GM04503 (cell line): ENCODE measurements at regions not wholly inside any gene's neighbourhood (a gene's known extent, or its start where the extent isn't known, plus 50 kb on each side); places are given as distances from the start of the nearest gene placed in this dataset.

Experiments used
- DNase-seq: peaks from one replicate; pipeline ENCODE4 v3.0.0-alpha.2; 2012; ENCODE audit warnings: low read depth

DNA sequence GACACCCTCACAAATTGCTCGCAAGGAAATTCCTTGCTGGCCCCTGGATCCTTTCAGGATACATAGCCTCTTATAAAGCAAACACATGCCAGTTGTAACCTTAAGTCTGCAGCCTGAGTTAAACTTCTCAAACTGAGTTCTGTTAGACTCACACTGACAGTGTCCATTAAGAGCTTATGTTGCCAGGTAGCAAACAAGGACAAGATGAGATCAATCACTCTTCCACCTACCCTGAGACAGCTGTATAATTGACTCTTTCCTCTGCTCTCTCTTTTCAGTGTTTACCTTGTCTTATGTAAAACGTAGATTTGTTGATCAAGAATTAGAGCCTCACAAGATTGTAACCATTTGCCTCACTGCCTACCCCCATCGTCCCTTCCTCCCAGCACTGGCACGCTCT, 359.8 kb downstream of the EPM2A start:
- no peak for DNase-seq

- no peak for DNase-seq
Measured at GRCh38 chr6:145380186-145380585, 355.1 kb downstream of the EPM2A start.

DNA sequence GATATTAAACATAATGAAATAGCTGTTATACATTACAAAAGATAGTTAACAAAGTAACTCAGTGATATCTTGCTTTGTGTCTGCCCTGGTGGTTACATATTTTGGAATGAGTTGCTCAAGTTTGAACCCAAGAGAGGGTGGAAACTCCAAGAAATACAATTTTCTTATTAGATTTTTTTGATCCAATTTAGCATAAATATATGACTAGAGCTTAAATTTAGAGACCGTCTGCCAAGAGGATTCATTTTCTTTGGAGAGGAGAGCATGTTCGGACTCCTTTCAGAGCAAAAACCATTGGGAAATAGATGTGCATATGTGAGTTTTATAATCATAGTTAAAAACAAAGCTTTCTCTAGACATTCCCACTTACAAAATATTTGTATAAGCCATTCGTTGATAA, 353.4 kb downstream of the EPM2A start:
- no peak for DNase-seq

- no peak for DNase-seq
Measured at GRCh38 chr6:145383428-145383827, 351.9 kb downstream of the EPM2A start.

GRCh38 chr6:145384503-145384902, 350.8 kb downstream of the EPM2A start:
- no peak for DNase-seq

GRCh38 chr6:145396499-145396898, 338.8 kb downstream of the EPM2A start:
- DNase-seq = no peak

GRCh38 chr6:145400508-145400907, 334.8 kb downstream of the EPM2A start:
- no peak for DNase-seq

GRCh38 chr6:145405006-145405551, 330.2 kb downstream of the EPM2A start:
- no peak for DNase-seq

- no peak for DNase-seq
Measured at GRCh38 chr6:145406783-145407182, 328.5 kb downstream of the EPM2A start.

DNA sequence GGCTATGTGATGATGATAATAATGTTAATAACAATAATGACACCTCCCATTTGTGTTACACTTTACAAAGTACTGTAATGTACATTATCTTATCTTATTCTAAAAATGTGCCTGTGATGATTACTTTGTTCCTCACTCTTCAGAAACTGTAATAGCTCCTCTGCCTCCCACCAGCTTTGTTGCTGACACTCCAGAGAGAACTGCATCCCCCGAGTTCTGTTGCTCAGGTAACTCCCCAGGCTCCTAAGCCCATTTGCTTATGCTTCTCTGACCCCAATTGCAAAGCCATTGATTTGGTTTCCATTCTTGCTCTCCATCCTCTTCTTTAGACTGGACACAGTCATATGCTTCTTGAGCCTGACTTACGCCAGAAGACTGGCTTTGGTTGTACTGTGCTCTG, 319.7 kb downstream of the EPM2A start:
- DNase-seq = no peak

DNA sequence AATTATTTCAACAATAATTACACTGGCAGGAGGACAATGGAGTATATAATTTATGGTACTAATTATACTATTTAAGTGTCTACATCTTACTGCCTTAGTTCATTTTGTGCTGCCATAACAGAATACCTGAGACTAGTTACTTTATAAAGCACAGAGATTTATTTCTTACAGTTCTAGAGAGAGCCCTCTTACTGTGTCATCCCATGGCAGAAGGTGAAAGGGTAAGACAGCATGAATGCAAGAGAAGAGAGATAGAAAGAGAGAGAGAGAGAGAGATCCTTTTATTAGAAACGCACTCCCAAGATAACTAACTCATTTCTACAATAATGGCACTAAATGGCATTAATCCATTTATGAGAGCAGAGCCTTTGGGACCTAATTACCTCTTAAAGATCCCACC, 314.7 kb downstream of the EPM2A start:
- no peak for DNase-seq

DNA sequence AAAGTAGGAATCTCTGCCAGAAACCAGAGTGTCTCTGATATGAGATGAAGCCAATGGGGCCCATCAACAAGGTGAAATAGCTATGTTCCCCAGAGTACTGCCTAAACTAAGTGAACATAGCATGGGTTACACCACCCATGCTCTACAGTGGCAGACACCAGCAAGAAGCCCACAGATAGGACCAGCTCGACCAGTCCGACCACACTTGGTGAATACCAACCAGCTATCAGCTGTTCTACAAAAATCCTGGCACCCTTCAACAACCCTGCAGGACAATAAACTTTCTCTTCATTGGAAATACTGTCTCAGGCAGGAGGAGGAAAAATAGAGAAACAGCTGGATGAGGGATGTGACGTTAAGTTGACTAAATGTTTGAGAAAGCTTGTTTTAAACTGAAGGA, 311.4 kb downstream of the EPM2A start:
- no peak for DNase-seq

DNA sequence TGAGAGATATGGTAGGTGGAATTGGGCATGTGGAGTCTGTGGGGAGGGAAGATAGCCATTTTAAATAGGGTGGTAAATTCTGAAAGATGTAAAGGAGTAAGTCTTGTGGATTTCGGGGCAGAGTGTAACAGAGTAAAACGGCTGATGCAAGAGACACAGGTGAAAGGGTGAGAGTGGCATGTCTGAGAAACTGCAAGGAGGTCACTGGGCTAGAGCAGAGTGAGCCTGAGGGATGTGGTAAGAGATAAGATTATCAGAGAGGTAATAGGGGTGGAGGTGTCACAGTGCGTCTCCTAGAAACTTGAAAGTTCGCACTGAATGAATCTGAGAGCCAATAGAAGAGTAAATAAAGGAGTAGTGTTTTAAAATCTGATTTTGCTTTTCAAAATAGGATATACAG, 308.1 kb downstream of the EPM2A start:
- no peak for DNase-seq

DNA sequence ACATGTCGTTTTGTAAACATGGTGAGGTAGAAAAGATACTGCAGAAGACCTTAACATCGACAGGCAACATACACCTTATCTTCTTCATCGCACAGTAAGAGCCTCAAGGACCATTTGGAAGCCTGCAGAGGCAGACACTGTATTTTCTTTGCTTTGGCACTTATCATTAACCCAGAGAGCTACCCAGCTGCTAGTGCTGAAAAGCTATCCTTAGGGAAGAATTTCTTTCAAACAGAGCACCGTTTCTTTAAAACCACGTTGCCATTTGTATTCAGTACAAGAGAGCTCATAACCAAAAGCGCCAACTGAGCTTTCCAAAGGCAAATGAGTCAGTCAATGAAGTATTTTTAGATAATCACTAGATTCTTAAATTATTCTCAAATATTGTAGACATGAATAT, 306.6 kb downstream of the EPM2A start:
- no peak for DNase-seq

DNA sequence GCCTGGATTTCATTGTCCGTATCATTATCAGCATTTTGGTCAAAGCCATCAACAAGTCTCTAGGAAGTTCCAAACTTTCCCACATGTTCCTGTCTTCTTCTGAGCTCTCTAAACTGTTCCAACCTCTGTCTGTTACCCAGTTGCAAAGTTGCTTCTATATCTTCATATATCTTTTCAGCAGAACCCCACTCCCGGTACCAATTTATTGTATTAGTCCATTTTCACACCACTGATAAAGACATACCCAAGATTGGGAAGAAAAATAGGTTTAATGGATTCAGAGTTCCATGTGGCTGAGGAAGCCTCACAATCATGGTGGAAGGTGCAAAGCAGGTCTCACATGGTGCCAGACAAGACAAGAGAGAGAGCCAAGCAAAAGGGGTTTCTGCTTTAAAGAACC, 293.2 kb downstream of the EPM2A start:
- no peak for DNase-seq

- no peak for DNase-seq
Measured at GRCh38 chr6:145445674-145446073, 289.6 kb downstream of the EPM2A start.

DNA sequence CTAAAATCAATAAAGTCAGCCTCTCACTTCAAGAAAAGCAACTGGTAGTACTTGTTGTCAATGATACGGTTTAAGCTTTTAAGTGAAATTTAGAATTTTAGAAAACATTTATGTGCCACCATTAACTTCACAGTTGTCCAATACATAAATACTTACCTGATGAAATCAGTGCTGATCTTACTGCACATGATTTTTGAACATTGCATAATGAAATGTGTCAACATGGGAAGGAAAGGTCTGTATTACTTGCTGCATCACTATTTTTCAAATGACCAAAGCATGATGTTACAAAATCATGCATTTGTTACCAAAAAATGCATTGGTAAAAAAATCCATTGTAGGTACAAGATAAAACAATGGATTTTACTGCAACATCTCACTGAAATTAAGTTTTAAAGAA, 284.3 kb downstream of the EPM2A start:
- DNase-seq = no peak

DNA sequence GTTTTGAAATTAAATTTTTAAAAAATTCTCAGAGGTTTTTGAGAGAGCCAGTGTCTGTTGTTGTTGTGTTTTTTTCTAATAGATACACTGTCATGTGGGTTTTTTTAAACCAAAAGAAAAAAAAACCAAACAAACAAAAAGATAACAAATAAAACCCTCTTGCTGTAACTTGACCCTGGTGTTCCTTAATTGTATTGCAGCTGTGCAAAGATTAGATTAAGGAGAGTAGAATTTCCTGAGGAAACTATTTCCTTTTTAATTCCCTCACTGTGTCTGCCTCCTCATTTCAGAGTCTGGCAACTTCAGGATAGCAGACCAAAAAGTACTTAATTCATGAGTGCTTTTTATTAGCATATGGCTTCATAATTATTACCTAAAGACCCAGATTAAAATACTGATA, 281.9 kb downstream of the EPM2A start:
- no peak for DNase-seq

DNA sequence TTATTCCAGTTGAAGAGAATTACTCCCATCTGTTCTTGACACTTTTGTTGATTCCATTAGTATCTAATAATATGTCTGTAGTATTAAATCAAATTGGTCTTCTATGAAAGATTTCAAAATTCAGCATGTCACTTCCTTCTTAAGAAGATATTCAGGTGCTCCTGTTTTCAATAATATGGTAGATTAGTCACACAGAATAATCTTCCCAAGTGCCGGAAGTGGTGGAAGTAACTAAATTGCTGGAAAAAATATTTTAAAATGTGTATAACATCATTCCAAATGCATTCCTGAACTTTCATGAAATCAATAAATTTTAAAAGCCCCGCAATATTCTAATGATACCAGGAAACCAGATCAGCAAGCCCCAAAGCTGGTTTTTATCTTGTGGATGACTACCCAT, 281.3 kb downstream of the EPM2A start:
- DNase-seq = no peak

- DNase-seq = no peak
Measured at GRCh38 chr6:145457556-145457955, 277.8 kb downstream of the EPM2A start.

- DNase-seq = no peak
Measured at GRCh38 chr6:145468534-145468933, 266.8 kb downstream of the EPM2A start.

- no peak for DNase-seq
Measured at GRCh38 chr6:145469021-145469420, 266.3 kb downstream of the EPM2A start.

GRCh38 chr6:145475794-145476396, 259.4 kb downstream of the EPM2A start:
- DNase-seq = no peak

- DNase-seq = no peak
Measured at GRCh38 chr6:145480024-145480423, 255.3 kb downstream of the EPM2A start.
